H1 (cell line): ENCODE measurements at regions not wholly inside any gene's neighbourhood (a gene's known extent, or its start where the extent isn't known, plus 50 kb on each side); places are given as distances from the start of the nearest gene placed in this dataset.

Experiments used
- CTCF ChIA-PET: fragments of 300-600 bp; sonication (Branson Sonifier 250); formaldehyde crosslinking; loops from one replicate; lab custom pipeline; 2021; ENCODE audit not compliant: partially characterized antibody; lab: Charles Lee
- POLR2A ChIA-PET: fragments of 300-600 bp; sonication (Branson Sonifier 250); formaldehyde crosslinking; loops from one replicate; lab custom pipeline; 2021; ENCODE audit warnings: inconsistent platforms; ENCODE audit not compliant: partially characterized antibody; lab: Charles Lee
- DNase-seq, 2 experiments: peaks; one replicate each; pipeline versions ENCODE4 v3.0.0 to v3.0.0-alpha.2; 2010 to 2022; ENCODE audit warnings: low spot score in 2 of 2, low read depth in 1 of 2, mixed read lengths in 1 of 2
- FAIRE-seq: peaks from 2 replicates; lab custom pipeline; 2011; peaks lifted over from hg19 to GRCh38; lab: Jason Lieb, UNC
- H2AFZ ChIP-seq: 2 replicates; pipeline ENCODE4 v1.8.1; 2012; ENCODE audit warnings: low read length, inconsistent platforms
- H2AK5ac ChIP-seq: 2 replicates; pipeline ENCODE4 v1.6.1; 2013; ENCODE audit warnings: low read depth, low read length
- H2BK120ac ChIP-seq: replicated peaks from 2 replicates; pipeline ENCODE3; 2013; ENCODE audit warnings: low read depth, low read length, inconsistent platforms
- H2BK12ac ChIP-seq: 2 replicates; pipeline ENCODE4 v1.6.1; 2013; ENCODE audit warnings: low read depth, low read length
- H2BK15ac ChIP-seq: 2 replicates; pipeline ENCODE4 v1.6.1; 2013; ENCODE audit warnings: low read length
- H2BK20ac ChIP-seq: 2 replicates; pipeline ENCODE4 v1.6.1; 2013; ENCODE audit warnings: low read length
- H2BK5ac ChIP-seq: 2 replicates; pipeline ENCODE4 v1.6.1; 2013; ENCODE audit warnings: low read depth, low read length
- H3K14ac ChIP-seq: 2 replicates; pipeline ENCODE4 v1.6.1; 2013; ENCODE audit warnings: inconsistent platforms; ENCODE audit not compliant: insufficient read length
- H3K18ac ChIP-seq: 2 replicates; pipeline ENCODE4 v1.6.1; 2013; ENCODE audit warnings: low read length; ENCODE audit errors: extremely low read depth
- H3K23ac ChIP-seq: 2 replicates; pipeline ENCODE4 v1.6.1; 2013; ENCODE audit warnings: inconsistent platforms; ENCODE audit not compliant: insufficient read length
- H3K23me2 ChIP-seq: 2 replicates; pipeline ENCODE4 v1.6.1; 2013; ENCODE audit warnings: low read depth, low read length
- H3K27ac ChIP-seq: 2 replicates; pipeline ENCODE4 v1.6.1; 2011; ENCODE audit warnings: low read depth, low read length, inconsistent platforms
- H3K27me3 ChIP-seq, 4 experiments: replicated peaks in 1 of 4; 1 replicate in 1 of 4; 2 replicates in 3 of 4; pipeline versions ENCODE4 v1.6.1 to v1.8.1; 2011 to 2013; ENCODE audit warnings: low read length in 3 of 4, mild to moderate bottlenecking in 3 of 4, inconsistent platforms in 2 of 4, mixed read lengths in 2 of 4, moderate library complexity in 1 of 4; ENCODE audit not compliant: control insufficient read depth in 3 of 4, insufficient read depth in 3 of 4; ENCODE audit errors: extremely low read depth in 1 of 4
- H3K36me3 ChIP-seq, 4 experiments: 2 replicates each; pipeline versions ENCODE4 v1.6.1 to v1.8.1; 2011 to 2013; ENCODE audit warnings: mild to moderate bottlenecking in 4 of 4, low read length in 3 of 4, moderate library complexity in 2 of 4, control low read depth in 1 of 4, inconsistent platforms in 1 of 4; ENCODE audit not compliant: insufficient read depth in 4 of 4, control insufficient read depth in 2 of 4
- H3K4ac ChIP-seq: replicated peaks from 2 replicates; pipeline ENCODE3; 2013; ENCODE audit warnings: low read length, low read depth, mixed read lengths, inconsistent platforms; ENCODE audit not compliant: insufficient read length
- H3K4me1 ChIP-seq, 4 experiments: replicated peaks in 1 of 4; 1 replicate in 1 of 4; 2 replicates in 3 of 4; pipeline versions ENCODE4 v1.6.1 to v1.8.1; 2011 to 2013; ENCODE audit warnings: low read length in 3 of 4, inconsistent platforms in 2 of 4, mixed read lengths in 1 of 4; ENCODE audit not compliant: insufficient read depth in 4 of 4, control insufficient read depth in 3 of 4
- H3K4me2 ChIP-seq, 2 experiments: 2 replicates each; pipeline versions ENCODE4 v1.6.1 to v1.8.1; 2011 to 2013; ENCODE audit warnings: low read depth in 2 of 2, low read length in 2 of 2, control low read depth in 1 of 2, inconsistent platforms in 1 of 2, mild to moderate bottlenecking in 1 of 2; ENCODE audit not compliant: insufficient read depth in 1 of 2
- H3K4me3 ChIP-seq, 4 experiments: fragments of 200-600, 300-600 bp in 1 of 4; sonication (generic), shearing (Covaris generic), sonication (Bioruptor Twin) in 1 of 4; 2 replicates each; pipeline versions ENCODE4 v1.5.1 to v1.8.1; 2011 to 2016; ENCODE audit warnings: low read length in 4 of 4, low read depth in 3 of 4, control low read depth in 2 of 4, inconsistent platforms in 2 of 4, mild to moderate bottlenecking in 2 of 4, mixed read lengths in 1 of 4, moderate library complexity in 1 of 4; ENCODE audit not compliant: insufficient read depth in 2 of 4; ENCODE audit errors: extremely low read depth in 1 of 4
- H3K56ac ChIP-seq: replicated peaks from 2 replicates; pipeline ENCODE3; 2013; ENCODE audit warnings: low read depth, mild to moderate bottlenecking, mixed read lengths, low read length, inconsistent platforms; ENCODE audit not compliant: insufficient read length
- H3K79me1 ChIP-seq: 2 replicates; pipeline ENCODE4 v1.6.1; 2013; ENCODE audit warnings: low read depth, low read length, control low read depth
- H3K79me2 ChIP-seq, 2 experiments: 2 replicates each; pipeline versions ENCODE4 v1.6.1 to v1.8.1; 2012 to 2013; ENCODE audit warnings: low read length in 2 of 2, mild to moderate bottlenecking in 2 of 2, inconsistent platforms in 1 of 2; ENCODE audit not compliant: insufficient read depth in 2 of 2, control insufficient read depth in 1 of 2
- H3K9ac ChIP-seq, 4 experiments: replicated peaks in 1 of 4; 1 replicate in 1 of 4; 2 replicates in 3 of 4; pipeline versions ENCODE4 v1.6.1 to v1.8.1; 2011 to 2013; ENCODE audit warnings: low read depth in 3 of 4, low read length in 3 of 4, control low read depth in 2 of 4, mild to moderate bottlenecking in 2 of 4, moderate library complexity in 2 of 4, inconsistent platforms in 1 of 4; ENCODE audit errors: extremely low read depth in 1 of 4
- H3K9me3 ChIP-seq, 2 experiments: 2 replicates each; pipeline versions ENCODE4 v1.6.1 to v1.8.1; 2012 to 2013; ENCODE audit warnings: mild to moderate bottlenecking in 2 of 2, moderate library complexity in 2 of 2, control low read depth in 1 of 2, inconsistent platforms in 1 of 2, low read depth in 1 of 2, low read length in 1 of 2, mixed read lengths in 1 of 2; ENCODE audit not compliant: insufficient read depth in 2 of 2
- H4K20me1 ChIP-seq, 2 experiments: replicated peaks in 1 of 2; 2 replicates each; pipeline versions ENCODE3 to v1.8.1; 2011 to 2013; ENCODE audit warnings: inconsistent platforms in 2 of 2, low read length in 2 of 2, mild to moderate bottlenecking in 1 of 2; ENCODE audit not compliant: insufficient read depth in 2 of 2, control insufficient read depth in 1 of 2
- H4K5ac ChIP-seq: 2 replicates; pipeline ENCODE4 v1.6.1; 2013; ENCODE audit warnings: low read length, low read depth, mixed read lengths, inconsistent platforms; ENCODE audit not compliant: insufficient read length
- H4K8ac ChIP-seq: 2 replicates; pipeline ENCODE4 v1.8.0; 2013; ENCODE audit warnings: mild to moderate bottlenecking, moderate library complexity, low read length, inconsistent platforms; ENCODE audit not compliant: insufficient read depth; ENCODE audit errors: extremely low read depth
- H4K91ac ChIP-seq: replicated peaks from 2 replicates; pipeline ENCODE3; 2013; ENCODE audit warnings: low read length, mixed read lengths, inconsistent platforms; ENCODE audit not compliant: insufficient read length
- RAD21 ChIP-seq, 2 experiments: IDR thresholded peaks in 1 of 2; conservative IDR thresholded peaks in 1 of 2; 2 replicates each; pipeline ENCODE4 v1.6.1; 2011; ENCODE audit warnings: low read depth in 2 of 2, low read length in 2 of 2, improper control_type of control experiment in 1 of 2, inconsistent platforms in 1 of 2, mild to moderate bottlenecking in 1 of 2, moderate library complexity in 1 of 2
- RBBP5 ChIP-seq: IDR thresholded peaks from 2 replicates; pipeline ENCODE4 v1.7.1; 2012; ENCODE audit warnings: low read depth, mild to moderate bottlenecking, inconsistent platforms, low read length, moderate library complexity, borderline replicate concordance
- WGBS, 2 experiments: shearing (Covaris generic) in 1 of 2; methylation state at CpG; one replicate each; pipeline versions ENCODE4 v1.1.6 to v1.1.7; 2013 to 2015; ENCODE audit warnings: low lambda C conversion rate in 2 of 2, mixed read lengths in 2 of 2, inconsistent platforms in 1 of 2, low coverage in 1 of 2, missing lambda C conversion rate in 1 of 2; ENCODE audit not compliant: insufficient replicate concordance in 2 of 2, insufficient coverage in 1 of 2, insufficient read length in 1 of 2; ENCODE audit errors: extremely low coverage in 1 of 2, missing lambda C conversion rate in 1 of 2; 5-methylcytosine and 5-hydroxymethylcytosine counted together

- ChIA-PET POLR2A (no interaction called here), CTCF (no interaction called here)
- no peaks in the 10 kb centered on the region for H3K27me3 ChIP-seq
- WGBS, 2 experiments = 90% methylated on average over 23 of the region's 23 CpGs; no CpG with 5 or more reads in 1 of the 2 experiments
- no peak overlapping the region for H2BK20ac ChIP-seq
- no peak overlapping the region for H3K4ac ChIP-seq
- H2BK15ac ChIP-seq = no peak overlapping the region
- H3K36me3 ChIP-seq = no peaks in the 10 kb centered on the region
- no peak overlapping the region for H3K27ac ChIP-seq
- FAIRE-seq (no peak), DNase-seq (no peak)
- H4K20me1 ChIP-seq = no peaks in the 10 kb centered on the region
- peaks cover 5 to 9% of the 10 kb centered on the region in 2 experiments; a peak in 1 of 4 replicates for H3K9me3 ChIP-seq
- H3K23ac ChIP-seq = no peak overlapping the region
- H2BK120ac ChIP-seq = no peak overlapping the region
- no peak overlapping the region for H3K4me2 ChIP-seq
- H2BK5ac ChIP-seq = no peak overlapping the region
- no peak overlapping the region for H3K18ac ChIP-seq
- H3K14ac ChIP-seq = no peak overlapping the region
- H3K9ac ChIP-seq = no peak overlapping the region
- no peak overlapping the region for H2AFZ ChIP-seq
- no peaks in the 10 kb centered on the region; a peak in 1 of 7 replicates for H3K4me1 ChIP-seq
- no peak for TF ChIP-seq RBBP5
- TF ChIP-seq RAD21 (IDR thresholded peaks at IDR 0.05 in 1 of 2, conservative IDR thresholded peaks at IDR 0.05 in 1 of 2; ENCODE audit: low read depth in 2 of 2, low read length in 2 of 2) = no peak
- no peaks in the 10 kb centered on the region for H3K79me1 ChIP-seq
- H2BK12ac ChIP-seq = no peak overlapping the region
- no peak overlapping the region for H2AK5ac ChIP-seq
- H3K4me3 ChIP-seq = no peak overlapping the region
- no peak overlapping the region for H4K5ac ChIP-seq
- no peak overlapping the region for H4K91ac ChIP-seq
- no peaks in the 10 kb centered on the region for H3K23me2 ChIP-seq
- no peaks in the 10 kb centered on the region for H3K79me2 ChIP-seq
- no peak overlapping the region; the same call in 1 of the 2 replicates for H4K8ac ChIP-seq
- H3K56ac ChIP-seq = no peak overlapping the region
These were observed 256.9 kb downstream of the NDUFA10 start for GRCh38 chr2:239768031-239768790.
